Nucleus accumbens (tissue), 56 donors: ENCODE measurements at regions not wholly inside any gene's neighbourhood (a gene's known extent, or its start where the extent isn't known, plus 50 kb on each side); places are given as distances from the start of the nearest gene placed in this dataset.

Source experiments
- DNase-seq, 56 donors: peaks; one replicate each; lab custom pipeline; 2025; lab: John Stamatoyannopoulos, UW

- no peak for DNase-seq
Observed at GRCh38 chr6:21457647-21458046, 135.9 kb upstream of the SOX4 start.

GRCh38 chr6:21459641-21460040 is 133.9 kb upstream of the SOX4 start:
- DNase-seq: no peak

- DNase-seq: no peak
Observed at GRCh38 chr6:21461844-21462518, 131.6 kb upstream of the SOX4 start.

GRCh38 chr6:21462519-21462852 is 131.1 kb upstream of the SOX4 start:
- DNase-seq: no peak

- no peak for DNase-seq
Observed at GRCh38 chr6:21467091-21467490, 126.5 kb upstream of the SOX4 start.

GRCh38 chr6:21468461-21468860 is 125.1 kb upstream of the SOX4 start:
- DNase-seq: no peak

GRCh38 chr6:21469213-21469612 is 124.3 kb upstream of the SOX4 start:
- DNase-seq: no peak

- no peak for DNase-seq
Observed at GRCh38 chr6:21476112-21476511, 117.4 kb upstream of the SOX4 start.

- DNase-seq: no peak
Observed at GRCh38 chr6:21478411-21478810, 115.1 kb upstream of the SOX4 start.

- DNase-seq: no peak
Observed at GRCh38 chr6:21478883-21479539, 114.5 kb upstream of the SOX4 start.

- DNase-seq: no peak
Observed at GRCh38 chr6:21486115-21486514, 107.4 kb upstream of the SOX4 start.

- no peak for DNase-seq
Observed at GRCh38 chr6:21489826-21490225, 103.7 kb upstream of the SOX4 start.

- no peak for DNase-seq
Observed at GRCh38 chr6:21491955-21492354, 101.6 kb upstream of the SOX4 start.

- no peak for DNase-seq
Observed at GRCh38 chr6:21494505-21494904, 99.0 kb upstream of the SOX4 start.

- no peak for DNase-seq
Observed at GRCh38 chr6:21496196-21496595, 97.4 kb upstream of the SOX4 start.

GRCh38 chr6:21496706-21497105 is 96.8 kb upstream of the SOX4 start:
- DNase-seq: no peak

- DNase-seq: no peak
Observed at GRCh38 chr6:21500314-21501020, 93.1 kb upstream of the SOX4 start.

GRCh38 chr6:21501021-21501354 is 92.6 kb upstream of the SOX4 start:
- no peak for DNase-seq

- DNase-seq: no peak
Observed at GRCh38 chr6:21501815-21502214, 91.7 kb upstream of the SOX4 start.

- no peak for DNase-seq
Observed at GRCh38 chr6:21502682-21503081, 90.9 kb upstream of the SOX4 start.

GRCh38 chr6:21504790-21505189 is 88.8 kb upstream of the SOX4 start:
- DNase-seq: no peak

GRCh38 chr6:21505574-21505990 is 88.0 kb upstream of the SOX4 start:
- no peak for DNase-seq
